MM.1S (cell line): ENCODE measurements at regions not wholly inside any gene's neighbourhood (a gene's known extent, or its start where the extent isn't known, plus 50 kb on each side); places are given as distances from the start of the nearest gene placed in this dataset.

Source experiments
- CTCF ChIP-seq: fragments of 300-600 bp; sonication (generic); IDR thresholded peaks from 2 replicates; pipeline ENCODE4 v1.5.1; 2016; ENCODE audit warnings: antibody characterized with exemption, low read length, mixed read lengths
- EZH2 ChIP-seq: fragments of 300-600 bp; sonication (generic); optimal IDR thresholded peaks from 2 replicates; pipeline ENCODE3; 2017; ENCODE audit warnings: low read depth, mild to moderate bottlenecking, antibody characterized with exemption, low read length, mixed read lengths
- EZH2phosphoT487 ChIP-seq: fragments of 300-600 bp; sonication (generic); IDR thresholded peaks from 2 replicates; pipeline ENCODE4 v1.6.1; 2018; ENCODE audit warnings: antibody characterized with exemption, low read length

GRCh38 chr1:193700710-193701355, 514.4 kb upstream of the B3GALT2 start:
- TF ChIP-seq CTCF, result no peak
- TF ChIP-seq EZH2, result no peak
- no peak for TF ChIP-seq EZH2phosphoT487
